Stomach smooth muscle (tissue), 2 donors: ENCODE measurements at regions not wholly inside any gene's neighbourhood (a gene's known extent, or its start where the extent isn't known, plus 50 kb on each side); places are given as distances from the start of the nearest gene placed in this dataset.
"Not testable (repeated sequence)": the region's sequence is repeated elsewhere in the genome, so short reads cannot be mapped to it uniquely, and the experiment has no call there.

Experiments used
- H3K27ac ChIP-seq: one replicate; pipeline ENCODE4 v1.7.0; 2013; ENCODE audit warnings: mild to moderate bottlenecking, low read length, inconsistent platforms
- H3K27me3 ChIP-seq, 2 donors: one replicate each; pipeline ENCODE4 v1.7.0; 2013; ENCODE audit warnings: low read length in 2 of 2; ENCODE audit not compliant: insufficient read depth in 2 of 2, control insufficient read depth in 1 of 2
- H3K36me3 ChIP-seq, 2 donors: one replicate each; pipeline ENCODE4 v1.7.0; 2013; ENCODE audit warnings: low read length in 2 of 2; ENCODE audit not compliant: control insufficient read depth in 2 of 2, insufficient read depth in 2 of 2
- H3K4me1 ChIP-seq: one replicate; pipeline ENCODE4 v1.7.0; 2013; ENCODE audit warnings: low read length; ENCODE audit not compliant: control insufficient read depth, insufficient read depth
- H3K4me3 ChIP-seq, 2 donors: one replicate each; pipeline ENCODE4 v1.7.0; 2013; ENCODE audit warnings: low read length in 2 of 2
- H3K9ac ChIP-seq, 2 donors: one replicate each; pipeline ENCODE4 v1.7.0; 2013; ENCODE audit warnings: low read length in 2 of 2, mild to moderate bottlenecking in 1 of 2
- H3K9me3 ChIP-seq, 2 donors: one replicate each; pipeline ENCODE4 v1.7.0; 2013; ENCODE audit warnings: low read length in 2 of 2; ENCODE audit not compliant: control insufficient read depth in 2 of 2
- donor health status: healthy.
- donor health status: Pancreatic carcinoma.

- H3K27me3 ChIP-seq = peaks cover 0 to 2% of the 10 kb centered on the region in 2 donors
- no peak overlapping the region for H3K4me3 ChIP-seq
- H3K4me1 ChIP-seq = no peaks in the 10 kb centered on the region
- no peak overlapping the region for H3K27ac ChIP-seq
- H3K9ac ChIP-seq = no peak overlapping the region
- H3K36me3 ChIP-seq = no peaks in the 10 kb centered on the region
- no peaks in the 10 kb centered on the region for H3K9me3 ChIP-seq
Measured at GRCh38 chr12:105481392-105482300, 151.2 kb downstream of the C12orf75 start.

- Histone ChIP-seq H3K9me3 (no peaks in the 10 kb centered on the region), H3K9ac (no peak overlapping the region), H3K4me1 (no peaks in the 10 kb centered on the region)
Measured at GRCh38 chr12:105482951-105483350, 152.5 kb downstream of the C12orf75 start.

GRCh38 chr12:105483691-105484090, 153.2 kb downstream of the C12orf75 start:
- H3K9ac ChIP-seq = no peak overlapping the region
- H3K4me1 ChIP-seq = no peaks in the 10 kb centered on the region
- H3K9me3 ChIP-seq = no peaks in the 10 kb centered on the region
- no peak overlapping the region for H3K4me3 ChIP-seq
- H3K36me3 ChIP-seq = no peaks in the 10 kb centered on the region
- H3K27ac ChIP-seq = no peak overlapping the region
- H3K27me3 ChIP-seq = peaks cover 0 to 2% of the 10 kb centered on the region in 2 donors

More at GRCh38 chr12:105482951-105483350, 152.5 kb downstream of the C12orf75 start:
- H3K27ac ChIP-seq = no peak overlapping the region
- peaks cover 0 to 2% of the 10 kb centered on the region in 2 donors for H3K27me3 ChIP-seq
- no peak overlapping the region for H3K4me3 ChIP-seq
- no peaks in the 10 kb centered on the region for H3K36me3 ChIP-seq

GRCh38 chr12:105485321-105485910, 154.9 kb downstream of the C12orf75 start:
- H3K36me3 ChIP-seq = no peaks in the 10 kb centered on the region
- no peaks in the 10 kb centered on the region for H3K9me3 ChIP-seq
- no peak overlapping the region for H3K27ac ChIP-seq
- no peak overlapping the region for H3K4me3 ChIP-seq
- H3K4me1 ChIP-seq = no peaks in the 10 kb centered on the region
- H3K9ac ChIP-seq = no peak overlapping the region
- H3K27me3 ChIP-seq = peaks cover 0 to 2% of the 10 kb centered on the region in 2 donors

- H3K9ac ChIP-seq = no peak overlapping the region
- H3K4me3 ChIP-seq = no peak overlapping the region
- no peaks in the 10 kb centered on the region for H3K4me1 ChIP-seq
- peaks cover 0 to 2% of the 10 kb centered on the region in 2 donors for H3K27me3 ChIP-seq
- no peak overlapping the region for H3K27ac ChIP-seq
- no peaks in the 10 kb centered on the region for H3K9me3 ChIP-seq
- no peaks in the 10 kb centered on the region for H3K36me3 ChIP-seq
Measured at GRCh38 chr12:105485921-105486320, 155.4 kb downstream of the C12orf75 start.

GRCh38 chr12:105487963-105488362, 157.5 kb downstream of the C12orf75 start:
- Histone ChIP-seq H3K27me3 (peaks cover 0 to 2% of the 10 kb centered on the region in 2 donors), H3K27ac (no peak overlapping the region), H3K9ac (no peak overlapping the region), H3K36me3 (no peaks in the 10 kb centered on the region), H3K9me3 (no peaks in the 10 kb centered on the region), H3K4me3 (no peak overlapping the region), H3K4me1 (no peaks in the 10 kb centered on the region)

GRCh38 chr12:105492591-105493545, 162.4 kb downstream of the C12orf75 start:
- no peaks in the 10 kb centered on the region for H3K27me3 ChIP-seq
- H3K9me3 ChIP-seq = peaks cover 0 to 2% of the 10 kb centered on the region in 2 donors
- H3K27ac ChIP-seq = no peak overlapping the region
- no peaks in the 10 kb centered on the region for H3K4me1 ChIP-seq
- no peaks in the 10 kb centered on the region for H3K36me3 ChIP-seq
- no peak overlapping the region for H3K9ac ChIP-seq
- no peak overlapping the region for H3K4me3 ChIP-seq

- H3K4me3 ChIP-seq = no peak overlapping the region
- peaks cover 3% of the 10 kb centered on the region in 2 donors for H3K27me3 ChIP-seq
- H3K4me1 ChIP-seq = no peaks in the 10 kb centered on the region
- H3K9me3 ChIP-seq = peaks cover 0 to 2% of the 10 kb centered on the region in 2 donors
- H3K27ac ChIP-seq = no peak overlapping the region
- no peak overlapping the region for H3K9ac ChIP-seq
- no peaks in the 10 kb centered on the region for H3K36me3 ChIP-seq
Measured at GRCh38 chr12:105499205-105499604, 168.7 kb downstream of the C12orf75 start.

GRCh38 chr12:105500676-105501075, 170.2 kb downstream of the C12orf75 start:
- H3K4me3 ChIP-seq, H3K9ac ChIP-seq, H3K4me1 ChIP-seq, H3K27me3 ChIP-seq, H3K36me3 ChIP-seq, H3K9me3 ChIP-seq, H3K27ac ChIP-seq: not testable (repeated sequence)

GRCh38 chr12:105502426-105502930, 172.0 kb downstream of the C12orf75 start:
- Histone ChIP-seq H3K9ac (no peak overlapping the region), H3K36me3 (no peaks in the 10 kb centered on the region), H3K27me3 (peaks cover 3% of the 10 kb centered on the region in 2 donors), H3K27ac (no peak overlapping the region), H3K4me3 (no peak overlapping the region), H3K9me3 (no peaks in the 10 kb centered on the region), H3K4me1 (no peaks in the 10 kb centered on the region)
